Urinary bladder (tissue), 3 donors: ENCODE measurements at regions not wholly inside any gene's neighbourhood (a gene's known extent, or its start where the extent isn't known, plus 50 kb on each side); places are given as distances from the start of the nearest gene placed in this dataset.
"Not testable (repeated sequence)": the region's sequence is repeated elsewhere in the genome, so short reads cannot be mapped to it uniquely, and the experiment has no call there.

ENCODE experiments used
- DNase-seq: peaks from one replicate; pipeline ENCODE4 v3.0.0-alpha.2; 2015; ENCODE audit errors: extremely low spot score
- H3K27ac ChIP-seq: one replicate; pipeline ENCODE4 v1.5.1; 2013; ENCODE audit warnings: low read depth, mild to moderate bottlenecking, moderate library complexity
- H3K36me3 ChIP-seq: one replicate; pipeline ENCODE4 v1.6.1; 2013; ENCODE audit warnings: mild to moderate bottlenecking, moderate library complexity; ENCODE audit not compliant: insufficient read depth
- H3K4me1 ChIP-seq: one replicate; pipeline ENCODE4 v1.6.1; 2013; ENCODE audit warnings: mild to moderate bottlenecking, moderate library complexity; ENCODE audit not compliant: insufficient read depth
- H3K4me3 ChIP-seq: one replicate; pipeline ENCODE4 v1.5.1; 2013; ENCODE audit warnings: low read depth, low read length
- WGBS: extraction: QIAGEN DNeasy Blood & Tissue Kit; methylation state at CpG from one replicate; pipeline ENCODE4 v1.1.7; 2013; 5-methylcytosine and 5-hydroxymethylcytosine counted together
- donor health status: healthy with polysubstance abuse.
- donor health status: healthy.

- Histone ChIP-seq H3K27ac (no peak overlapping the region), H3K4me1 (no peaks in the 10 kb centered on the region), H3K36me3 (no peaks in the 10 kb centered on the region), H3K4me3 (no peak overlapping the region)
- WGBS: 76% methylated on average over 4 of the region's 4 CpGs
- DNase-seq: no peak
These were observed 312.2 kb upstream of the GOT2 start for GRCh38 chr16:59046335-59046734.

- DNase-seq: no peak
- Histone ChIP-seq H3K27ac (no peak overlapping the region), H3K4me1 (no peaks in the 10 kb centered on the region), H3K36me3 (no peaks in the 10 kb centered on the region), H3K4me3 (no peak overlapping the region)
- WGBS: 70% methylated on average over 4 of the region's 4 CpGs
These were observed 311.4 kb upstream of the GOT2 start for GRCh38 chr16:59045501-59045900.

GRCh38 chr16:59044616-59045015, 310.5 kb upstream of the GOT2 start:
- no peak overlapping the region for H3K27ac ChIP-seq
- H3K36me3 ChIP-seq: no peaks in the 10 kb centered on the region
- no peak for DNase-seq
- H3K4me1 ChIP-seq: no peaks in the 10 kb centered on the region
- H3K4me3 ChIP-seq: no peak overlapping the region

DNA sequence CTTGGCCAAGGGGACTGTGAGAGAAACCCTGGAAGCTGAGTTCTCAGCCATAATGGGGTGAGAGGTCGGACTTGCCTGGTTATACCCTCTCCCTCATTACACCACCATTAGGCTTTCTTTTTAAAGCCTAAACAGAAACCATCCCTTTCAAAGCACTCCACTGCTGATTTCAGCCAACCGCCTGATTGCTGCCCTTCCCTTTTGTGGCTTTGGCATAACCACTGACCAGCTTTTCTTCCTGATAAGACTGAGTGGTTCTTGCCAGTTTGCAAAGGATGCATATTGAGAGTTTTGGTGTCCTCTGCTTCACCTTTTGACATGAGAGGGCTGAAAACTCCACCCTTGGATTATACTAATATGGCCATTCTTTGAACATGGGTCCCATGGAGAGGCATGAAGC, 308.2 kb upstream of the GOT2 start:
- no peak overlapping the region for H3K4me3 ChIP-seq
- no peak overlapping the region for H3K27ac ChIP-seq
- no peaks in the 10 kb centered on the region for H3K4me1 ChIP-seq
- WGBS: 81% methylated on average over 2 of the region's 2 CpGs
- no peak for DNase-seq
- H3K36me3 ChIP-seq: no peaks in the 10 kb centered on the region

DNA sequence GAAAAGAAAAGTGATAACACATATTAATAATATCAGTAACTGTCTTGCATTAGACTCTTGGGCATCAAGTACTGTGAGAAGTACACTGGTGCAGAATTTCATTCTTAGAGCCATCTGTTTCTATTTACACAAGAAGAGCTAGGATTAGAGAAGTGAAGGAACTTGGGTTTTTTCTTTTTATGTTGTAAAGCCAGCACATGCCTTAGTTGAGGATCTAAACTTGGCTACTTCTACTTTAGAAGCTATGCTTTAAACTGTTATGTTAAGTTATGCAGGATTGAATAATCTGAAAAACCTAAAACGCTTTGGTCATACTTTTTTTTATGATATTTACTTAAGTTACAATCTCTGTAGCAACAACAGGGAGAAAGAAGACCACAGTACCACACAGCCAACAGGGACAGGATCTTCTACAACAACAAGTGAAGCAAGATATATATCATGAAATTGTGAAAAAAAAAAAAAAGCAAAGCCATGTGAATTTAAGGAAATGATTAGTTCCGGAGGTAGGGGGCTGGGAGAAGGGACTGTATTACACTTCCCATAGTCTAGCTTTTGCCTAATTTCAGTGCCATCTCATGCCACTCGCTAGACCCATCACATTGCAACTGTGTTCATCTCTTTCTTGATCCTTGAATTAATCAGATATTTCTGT, 305.1 kb upstream of the GOT2 start:
- no peak for DNase-seq
- WGBS: 47% methylated on average over 3 of the region's 3 CpGs
- H3K4me1 ChIP-seq: no peaks in the 10 kb centered on the region
- H3K4me3 ChIP-seq: no peak overlapping the region
- no peak overlapping the region for H3K27ac ChIP-seq
- no peaks in the 10 kb centered on the region for H3K36me3 ChIP-seq

- no peaks in the 10 kb centered on the region for H3K4me1 ChIP-seq
- DNase-seq: no peak
- no peaks in the 10 kb centered on the region for H3K36me3 ChIP-seq
- 83% methylated on average over 6 of the region's 6 CpGs for WGBS
- H3K27ac ChIP-seq: no peak overlapping the region
- H3K4me3 ChIP-seq: no peak overlapping the region
These were observed 296.9 kb upstream of the GOT2 start for GRCh38 chr16:59030923-59031485.

DNA sequence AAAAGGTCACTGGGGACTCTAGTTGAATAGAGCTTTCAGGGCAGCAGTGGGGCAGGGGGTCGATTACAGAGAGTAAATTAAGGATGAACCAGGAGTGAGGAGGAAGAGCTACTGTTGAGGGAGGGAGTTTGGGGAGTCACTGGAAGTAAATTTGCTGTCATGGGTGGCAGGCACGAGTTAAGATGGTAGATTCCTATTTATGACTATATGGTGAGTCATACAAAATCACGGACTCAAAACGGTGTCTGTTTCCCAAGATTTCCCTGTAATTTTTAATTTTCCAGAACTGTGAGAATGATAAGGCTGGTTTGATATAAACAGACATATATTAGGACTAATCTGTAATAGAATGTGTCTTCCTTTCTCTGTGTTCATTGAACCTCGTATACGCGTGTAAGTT, 287.6 kb upstream of the GOT2 start:
- H3K4me3 ChIP-seq: no peak overlapping the region
- no peak overlapping the region for H3K27ac ChIP-seq
- DNase-seq: no peak
- H3K4me1 ChIP-seq: no peaks in the 10 kb centered on the region
- 78% methylated on average over 7 of the region's 7 CpGs for WGBS
- no peaks in the 10 kb centered on the region for H3K36me3 ChIP-seq

GRCh38 chr16:59013930-59014329, 279.8 kb upstream of the GOT2 start:
- Histone ChIP-seq H3K4me1 (no peaks in the 10 kb centered on the region), H3K27ac (no peak overlapping the region), H3K36me3 (no peaks in the 10 kb centered on the region), H3K4me3 (no peak overlapping the region)
- no peak for DNase-seq
- WGBS: 69% methylated on average over 6 of the region's 6 CpGs

DNA sequence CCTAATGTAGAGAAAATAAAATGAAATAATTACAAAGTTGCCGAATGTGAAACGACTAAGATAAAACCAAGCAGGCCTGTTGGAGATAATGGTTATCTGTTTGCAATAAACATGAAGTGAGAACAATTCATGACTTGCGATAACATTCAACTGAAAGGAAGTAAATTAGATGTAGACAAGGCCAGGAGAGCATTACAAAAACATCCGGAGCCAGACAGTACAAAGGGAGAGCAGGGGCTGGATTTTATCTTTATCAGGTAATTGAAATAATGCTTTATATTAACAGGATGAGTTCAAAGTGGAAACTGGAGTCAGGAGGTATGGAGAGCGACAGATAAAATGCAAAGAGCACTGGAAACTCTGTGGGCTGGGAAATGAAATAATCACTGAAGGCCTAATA, 265.6 kb upstream of the GOT2 start:
- 23% methylated on average over 5 of the region's 5 CpGs for WGBS
- Histone ChIP-seq H3K4me1 (no peaks in the 10 kb centered on the region), H3K4me3 (no peak overlapping the region), H3K36me3 (no peaks in the 10 kb centered on the region), H3K27ac (no peak overlapping the region)
- no peak for DNase-seq

- not testable (repeated sequence) for H3K36me3 ChIP-seq, DNase-seq, H3K4me3 ChIP-seq, H3K27ac ChIP-seq, H3K4me1 ChIP-seq
- WGBS: 60% methylated on average over 8 of the region's 8 CpGs
These were observed 258.6 kb upstream of the GOT2 start for GRCh38 chr16:58992755-58993154.

- DNase-seq, H3K4me1 ChIP-seq: not testable (repeated sequence)
- WGBS: 85% methylated on average over 19 of the region's 19 CpGs
These were observed 249.3 kb upstream of the GOT2 start for GRCh38 chr16:58983181-58983965.

GRCh38 chr16:58970775-58971174, 236.7 kb upstream of the GOT2 start:
- no peak overlapping the region for H3K4me3 ChIP-seq
- no peak overlapping the region for H3K27ac ChIP-seq
- WGBS: 86% methylated on average over 1 of the region's 1 CpG
- DNase-seq: no peak
- no peaks in the 10 kb centered on the region for H3K4me1 ChIP-seq
- no peaks in the 10 kb centered on the region for H3K36me3 ChIP-seq

More at GRCh38 chr16:58983181-58983965, 249.3 kb upstream of the GOT2 start:
- H3K4me3 ChIP-seq, H3K36me3 ChIP-seq, H3K27ac ChIP-seq: not testable (repeated sequence)

DNA sequence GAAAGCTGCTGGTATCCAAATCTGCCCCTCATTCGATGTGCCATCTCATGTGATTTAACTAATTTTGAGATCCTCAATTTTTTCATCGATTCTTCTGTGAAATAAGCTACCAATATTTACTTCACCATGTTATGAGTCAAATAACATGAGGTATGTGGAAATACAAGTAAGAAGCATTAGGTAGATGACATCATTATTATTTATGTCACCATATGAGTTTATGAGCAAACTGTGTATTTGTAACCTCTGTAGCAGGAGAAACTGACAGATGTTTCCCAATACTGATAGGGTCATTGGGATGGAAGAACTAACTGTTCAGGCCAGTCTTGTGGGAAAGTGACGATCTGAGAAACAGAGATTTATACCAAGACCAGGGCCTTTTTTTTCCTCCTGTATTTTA, 229.4 kb upstream of the GOT2 start:
- Histone ChIP-seq H3K4me1 (no peaks in the 10 kb centered on the region), H3K36me3 (no peaks in the 10 kb centered on the region), H3K4me3 (no peak overlapping the region), H3K27ac (no peak overlapping the region)
- DNase-seq: no peak
- WGBS: 66% methylated on average over 3 of the region's 3 CpGs

- H3K27ac ChIP-seq: no peak overlapping the region
- no peaks in the 10 kb centered on the region for H3K36me3 ChIP-seq
- no peaks in the 10 kb centered on the region for H3K4me1 ChIP-seq
- WGBS: 86% methylated on average over 1 of the region's 1 CpG
- no peak overlapping the region for H3K4me3 ChIP-seq
- no peak for DNase-seq
These were observed 228.7 kb upstream of the GOT2 start for GRCh38 chr16:58962811-58963210.
